MCF 10A (cell line): ENCODE measurements at regions not wholly inside any gene's neighbourhood (a gene's known extent, or its start where the extent isn't known, plus 50 kb on each side); places are given as distances from the start of the nearest gene placed in this dataset.
A peak's percentile ranks its signal among the peaks of the same experiment; 100 is the strongest.

ENCODE experiments used
- BruUV-seq: library from RNA; stranded (reverse); fragments of 400-500 nt; replicated peaks from 2 replicates; lab custom pipeline; 2021; lab: Mats Ljungman, UMichigan
- CTCF ChIA-PET: fragments of 300-600 bp; sonication (Branson Sonifier 250); formaldehyde crosslinking; extraction: SDS; loops from one replicate; lab custom pipeline; 2021; ENCODE audit warnings: antibody characterized with exemption, inconsistent platforms; lab: Yijun Ruan, JAX
- POLR2A ChIA-PET: fragments of 300-600, 350-650 bp; sonication (Branson Sonifier 250); formaldehyde crosslinking; extraction: SDS; loops from one replicate; lab custom pipeline; 2020; ENCODE audit warnings: antibody characterized with exemption, inconsistent platforms; lab: Yijun Ruan, JAX
- DNase-seq: peaks from one replicate; pipeline ENCODE4 v3.0.0-alpha.2; 2018; ENCODE audit not compliant: unreplicated experiment
- H3K27ac Mint-ChIP-seq: one replicate; pipeline ENCODE4 v1.8.0; 2022; ENCODE audit warnings: mild to moderate bottlenecking, low read depth, mixed read lengths; ENCODE audit not compliant: unreplicated experiment
- H3K27me3 Mint-ChIP-seq: one replicate; pipeline ENCODE4 v1.8.0; 2022; ENCODE audit warnings: mixed read lengths; ENCODE audit not compliant: insufficient read depth, unreplicated experiment
- H3K36me3 Mint-ChIP-seq: one replicate; pipeline ENCODE4 v1.8.0; 2022; ENCODE audit warnings: mild to moderate bottlenecking, moderate library complexity, mixed read lengths; ENCODE audit not compliant: insufficient read depth, unreplicated experiment
- H3K4me1 Mint-ChIP-seq: one replicate; pipeline ENCODE4 v1.8.0; 2022; ENCODE audit warnings: mixed read lengths; ENCODE audit not compliant: insufficient read depth, unreplicated experiment
- H3K4me3 Mint-ChIP-seq: one replicate; pipeline ENCODE4 v1.8.0; 2022; ENCODE audit warnings: mild to moderate bottlenecking, moderate library complexity, mixed read lengths; ENCODE audit not compliant: unreplicated experiment
- H3K9me3 Mint-ChIP-seq: one replicate; pipeline ENCODE4 v1.8.0; 2022; ENCODE audit warnings: mixed read lengths; ENCODE audit not compliant: unreplicated experiment
- CTCF ChIP-seq: fragments of 200-600 bp; IDR thresholded peaks from one replicate; pipeline ENCODE4 v1.8.0; 2022; ENCODE audit warnings: antibody characterized with exemption, mild to moderate bottlenecking; ENCODE audit not compliant: unreplicated experiment
- intact Hi-C: fragments of 100-400 bp; cut with micrococcal nuclease; formaldehyde crosslinking; loops from 2 replicates; pipeline ENCODE4 v1.14.1; 2022

- Mint-ChIP-seq H3K27me3 (no peaks in the 10 kb centered on the region), H3K4me1 (peaks cover 37% of the 10 kb centered on the region), H3K4me3 (no peak overlapping the region), H3K27ac (no peak overlapping the region), H3K36me3 (no peaks in the 10 kb centered on the region), H3K9me3 (peaks cover 24% of the 10 kb centered on the region)
- no peak for TF ChIP-seq CTCF
- DNase-seq: no peak
- ChIA-PET POLR2A (interaction anchor here (0.7 to 3.1 kb wide), 11 partner anchors 22 to 382 kb away, joined by 3 to 10 read pairs (median 3); no protein-coding TSS in a partner anchor), CTCF (interaction anchor here (0.7 to 1.1 kb wide), 5 partner anchors 12 to 322 kb away, joined by 3 to 6 read pairs (median 4); no protein-coding TSS in a partner anchor)
- no TSS peak for BruUV-seq
- intact Hi-C loops: no loop called here
These were observed 298.9 kb upstream of the TGFBR2 start for GRCh38 chr3:30307372-30307950.

GRCh38 chr3:30308131-30308530, 298.3 kb upstream of the TGFBR2 start:
- Mint-ChIP-seq H3K4me3 (no peak overlapping the region), H3K27me3 (no peaks in the 10 kb centered on the region), H3K9me3 (peaks cover 24% of the 10 kb centered on the region), H3K4me1 (peaks cover 37% of the 10 kb centered on the region), H3K27ac (no peak overlapping the region), H3K36me3 (no peaks in the 10 kb centered on the region)
- BruUV-seq: no TSS peak
- DNase-seq: peak; percentile 42
- TF ChIP-seq CTCF: no peak
- POLR2A ChIA-PET: interaction anchor here (0.6 to 3.1 kb wide), 11 partner anchors 22 to 381 kb away, joined by 3 to 10 read pairs (median 4); no protein-coding TSS in a partner anchor
- CTCF ChIA-PET: interaction anchor here (1.0 to 1.1 kb wide), 2 partner anchors 11 to 110 kb away, joined by 3 to 4 read pairs; no protein-coding TSS in a partner anchor
- intact Hi-C loops: no loop called here

- peaks cover 40% of the 10 kb centered on the region for H3K4me1 Mint-ChIP-seq
- peak overlapping the region; percentile 53 for H3K27ac Mint-ChIP-seq
- H3K36me3 Mint-ChIP-seq: peaks cover 4% of the 10 kb centered on the region
- TF ChIP-seq CTCF: no peak
- CTCF ChIA-PET: interaction anchor here (0.6 kb wide), 3 partner anchors 10 to 242 kb away, joined by 3 to 4 read pairs (median 3); no protein-coding TSS in a partner anchor
- no peaks in the 10 kb centered on the region for H3K27me3 Mint-ChIP-seq
- intact Hi-C loops: loop anchor here (10.0 kb wide), 1 partner anchor 295 kb away; the partner anchor contains the start of gene TGFBR2
- POLR2A ChIA-PET: interaction anchor here (0.6 to 2.7 kb wide), 13 partner anchors 8 to 359 kb away, joined by 3 to 16 read pairs (median 4); no protein-coding TSS in a partner anchor
- no peak overlapping the region for H3K4me3 Mint-ChIP-seq
- H3K9me3 Mint-ChIP-seq: peaks cover 16% of the 10 kb centered on the region
- DNase-seq: peak; percentile 51
- BruUV-seq: no TSS peak
These were observed 296.1 kb upstream of the TGFBR2 start for GRCh38 chr3:30309961-30310954.
